Liver (tissue), 8 donors: ENCODE measurements at regions not wholly inside any gene's neighbourhood (a gene's known extent, or its start where the extent isn't known, plus 50 kb on each side); places are given as distances from the start of the nearest gene placed in this dataset.

ENCODE experiments used
- DNase-seq: peaks from one replicate; pipeline ENCODE4 v3.0.0-alpha.2; 2017; ENCODE audit warnings: low spot score
- H3K27ac ChIP-seq, 2 donors: one replicate each; pipeline ENCODE4 v1.7.0; 2013; ENCODE audit warnings: inconsistent platforms in 2 of 2, low read length in 2 of 2, control low read depth in 1 of 2, low read depth in 1 of 2, mild to moderate bottlenecking in 1 of 2
- H3K27me3 ChIP-seq, 4 donors: one replicate each; pipeline versions ENCODE4 v1.6.1 to v1.7.0; 2013; ENCODE audit warnings: low read length in 3 of 4, inconsistent platforms in 1 of 4, mild to moderate bottlenecking in 1 of 4, moderate library complexity in 1 of 4; ENCODE audit not compliant: control insufficient read depth in 4 of 4, insufficient read depth in 4 of 4
- H3K36me3 ChIP-seq, 4 donors: one replicate each; pipeline versions ENCODE4 v1.6.1 to v1.7.0; 2013; ENCODE audit warnings: low read length in 3 of 4, mild to moderate bottlenecking in 3 of 4, low read depth in 1 of 4, moderate library complexity in 1 of 4; ENCODE audit not compliant: control insufficient read depth in 4 of 4, insufficient read depth in 3 of 4
- H3K4me1 ChIP-seq, 4 donors: one replicate each; pipeline versions ENCODE4 v1.6.1 to v1.7.0; 2013; ENCODE audit warnings: low read length in 3 of 4, mild to moderate bottlenecking in 3 of 4, moderate library complexity in 1 of 4; ENCODE audit not compliant: control insufficient read depth in 4 of 4, insufficient read depth in 4 of 4
- H3K4me3 ChIP-seq, 3 donors: one replicate each; pipeline versions ENCODE4 v1.6.1 to v1.7.0; 2013; ENCODE audit warnings: low read length in 3 of 3, control low read depth in 1 of 3, low read depth in 1 of 3, mild to moderate bottlenecking in 1 of 3
- H3K9ac ChIP-seq, 2 donors: one replicate each; pipeline ENCODE4 v1.7.0; 2013; ENCODE audit warnings: low read length in 2 of 2, mild to moderate bottlenecking in 2 of 2, moderate library complexity in 2 of 2, control low read depth in 1 of 2, low read depth in 1 of 2
- H3K9me3 ChIP-seq, 4 donors: one replicate each; pipeline versions ENCODE4 v1.6.1 to v1.7.0; 2013; ENCODE audit warnings: low read length in 3 of 4; ENCODE audit not compliant: control insufficient read depth in 4 of 4
- ATF3 ChIP-seq: IDR thresholded peaks from 2 replicates; pipeline ENCODE4 v1.6.1; 2016; ENCODE audit warnings: antibody characterized with exemption
- CTCF ChIP-seq: fragments of 150-350 bp; IDR thresholded peaks from 2 replicates; pipeline ENCODE4 v1.5.1; 2017; ENCODE audit warnings: improper control_type of control experiment, low read depth, low read length; ENCODE audit not compliant: missing input control
- EGR1 ChIP-seq, 2 donors: IDR thresholded peaks; 2 replicates each; pipeline ENCODE4 v1.6.1; 2016 to 2018; ENCODE audit warnings: antibody characterized with exemption in 2 of 2, low read depth in 2 of 2
- FOXA2 ChIP-seq: IDR thresholded peaks from 2 replicates; pipeline ENCODE4 v1.6.1; 2016; ENCODE audit warnings: antibody characterized with exemption
- GABPA ChIP-seq, 2 donors: IDR thresholded peaks in 1 of 2; conservative IDR thresholded peaks in 1 of 2; 2 replicates each; pipeline ENCODE4 v1.6.1; 2016; ENCODE audit warnings: antibody characterized with exemption in 2 of 2, mild to moderate bottlenecking in 1 of 2, moderate library complexity in 1 of 2
- HNF4A ChIP-seq, 2 donors: conservative IDR thresholded peaks; 2 replicates each; pipeline ENCODE4 v1.6.1; 2016; ENCODE audit warnings: antibody characterized with exemption in 2 of 2, mild to moderate bottlenecking in 2 of 2
- HNF4G ChIP-seq: IDR thresholded peaks from 2 replicates; pipeline ENCODE4 v1.6.1; 2016; ENCODE audit warnings: antibody characterized with exemption
- MAX ChIP-seq: IDR thresholded peaks from 2 replicates; pipeline ENCODE4 v1.6.1; 2016; ENCODE audit warnings: antibody characterized with exemption
- NR2F2 ChIP-seq: IDR thresholded peaks from 2 replicates; pipeline ENCODE4 v1.6.1; 2016; ENCODE audit warnings: antibody characterized with exemption
- RAD21 ChIP-seq, 2 donors: IDR thresholded peaks; 2 replicates each; pipeline ENCODE4 v1.6.1; 2016; ENCODE audit warnings: antibody characterized with exemption in 2 of 2, mild to moderate bottlenecking in 2 of 2
- REST ChIP-seq: IDR thresholded peaks from 2 replicates; pipeline ENCODE4 v1.6.1; 2016; ENCODE audit warnings: antibody characterized with exemption, mild to moderate bottlenecking
- SP1 ChIP-seq: IDR thresholded peaks from 2 replicates; pipeline ENCODE4 v1.6.1; 2018; ENCODE audit warnings: antibody characterized with exemption, mild to moderate bottlenecking
- YY1 ChIP-seq: IDR thresholded peaks from 2 replicates; pipeline ENCODE4 v1.6.1; 2016; ENCODE audit warnings: antibody characterized with exemption, mild to moderate bottlenecking
- ZBTB33 ChIP-seq: IDR thresholded peaks from 2 replicates; pipeline ENCODE4 v1.6.1; 2016; ENCODE audit warnings: antibody characterized with exemption
- WGBS: extraction: QIAGEN DNeasy Blood & Tissue Kit; methylation state at CpG from one replicate; pipeline ENCODE4 v1.1.7; 2013; 5-methylcytosine and 5-hydroxymethylcytosine counted together
- donor health status: healthy.
- donor health status: healthy.
- donor health status: healthy.
- donor health status: healthy.
- donor health status: healthy.

- no peak for TF ChIP-seq REST
Measured at GRCh38 chr2:150076281-150076680, 411.2 kb downstream of the RND3 start (continued).

GRCh38 chr2:150075831-150076230 lies 411.6 kb downstream of the RND3 start:
- Histone ChIP-seq H3K27me3 (no peaks in the 10 kb centered on the region), H3K36me3 (no peaks in the 10 kb centered on the region), H3K27ac (no peak overlapping the region), H3K9ac (no peak overlapping the region), H3K4me3 (no peak overlapping the region), H3K4me1 (no peaks in the 10 kb centered on the region), H3K9me3 (no peaks in the 10 kb centered on the region)
- 91% methylated on average over 2 of the region's 2 CpGs for WGBS
- no peak for DNase-seq
- TF ChIP-seq MAX = no peak
- no peak for TF ChIP-seq HNF4A (conservative IDR thresholded peaks at IDR 0.05)
- TF ChIP-seq SP1 = no peak
- TF ChIP-seq ZBTB33 = no peak
- no peak for TF ChIP-seq EGR1 (IDR thresholded peaks at IDR 0.05; ENCODE audit: low read depth in 2 of 2)
- no peak for TF ChIP-seq ATF3
- no peak for TF ChIP-seq RAD21 (IDR thresholded peaks at IDR 0.05)
- TF ChIP-seq GABPA (IDR thresholded peaks at IDR 0.05 in 1 of 2, conservative IDR thresholded peaks at IDR 0.05 in 1 of 2) = no peak
- no peak for TF ChIP-seq NR2F2
- TF ChIP-seq YY1 = no peak
- no peak for TF ChIP-seq CTCF
- TF ChIP-seq REST = no peak
- no peak for TF ChIP-seq HNF4G
- no peak for TF ChIP-seq FOXA2
